Activated T-helper 2 cell treated with anti-CD3 and anti-CD28 coated beads, Interferon-gamma antibody, Interleukin-2, Interleukin-4, amounts not matched to agents 10 μg/mL and 5 μg/mL and 100 μg/mL, durations not matched to agents 14 hours and 24 hours and 36 hours (primary cell): ENCODE measurements at regions not wholly inside any gene's neighbourhood (a gene's known extent, or its start where the extent isn't known, plus 50 kb on each side); places are given as distances from the start of the nearest gene placed in this dataset.

ENCODE experiments used
- DNase-seq: peaks from one replicate; pipeline ENCODE4 v3.0.0; 2021; ENCODE audit warnings: low spot score
- H3K27ac Mint-ChIP-seq: one replicate; pipeline ENCODE4 v1.8.0; 2021; ENCODE audit warnings: mixed read lengths
- H3K27me3 Mint-ChIP-seq: one replicate; pipeline ENCODE4 v1.8.0; 2021; ENCODE audit warnings: low read depth, mixed read lengths
- H3K36me3 Mint-ChIP-seq: one replicate; pipeline ENCODE4 v1.8.0; 2021; ENCODE audit warnings: low read depth, mixed read lengths
- H3K4me1 Mint-ChIP-seq: one replicate; pipeline ENCODE4 v1.8.0; 2021; ENCODE audit warnings: low read depth, mixed read lengths
- H3K4me3 Mint-ChIP-seq: one replicate; pipeline ENCODE4 v1.8.0; 2021; ENCODE audit warnings: low read depth, mild to moderate bottlenecking, moderate library complexity, mixed read lengths
- H3K9me3 Mint-ChIP-seq: one replicate; pipeline ENCODE4 v1.8.0; 2021; ENCODE audit warnings: mixed read lengths
- intact Hi-C: fragments of 100-400 bp; cut with micrococcal nuclease; formaldehyde crosslinking; loops from one replicate; pipeline ENCODE4 v1.15.1; 2023

DNA sequence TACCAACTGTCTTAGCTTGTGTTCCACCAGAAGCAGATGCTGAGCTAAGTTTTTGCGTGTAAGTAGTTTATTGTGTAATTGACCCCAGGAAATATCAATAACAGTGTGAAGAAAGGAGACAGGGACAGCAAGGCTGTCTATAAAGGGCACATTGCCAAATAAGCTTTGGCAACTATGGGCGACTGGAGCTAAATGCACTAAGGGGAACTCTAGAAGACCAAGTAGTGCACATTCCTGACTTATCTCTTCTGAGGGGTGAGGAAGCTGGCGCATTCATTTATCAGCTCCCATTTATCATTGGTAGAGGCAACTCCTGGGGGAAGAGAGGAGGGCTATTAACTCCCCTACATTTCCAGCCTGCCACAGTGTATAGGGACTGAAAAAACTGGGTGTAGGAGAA is 135.0 kb downstream of the DLEU7 start:
- Mint-ChIP-seq H3K4me1 (peaks cover 3% of the 10 kb centered on the region), H3K36me3 (no peaks in the 10 kb centered on the region), H3K27me3 (peaks cover 34% of the 10 kb centered on the region), H3K27ac (no peak overlapping the region), H3K9me3 (no peaks in the 10 kb centered on the region), H3K4me3 (no peak overlapping the region)
- intact Hi-C loops, result no loop called here
- DNase-seq, result no peak

DNA sequence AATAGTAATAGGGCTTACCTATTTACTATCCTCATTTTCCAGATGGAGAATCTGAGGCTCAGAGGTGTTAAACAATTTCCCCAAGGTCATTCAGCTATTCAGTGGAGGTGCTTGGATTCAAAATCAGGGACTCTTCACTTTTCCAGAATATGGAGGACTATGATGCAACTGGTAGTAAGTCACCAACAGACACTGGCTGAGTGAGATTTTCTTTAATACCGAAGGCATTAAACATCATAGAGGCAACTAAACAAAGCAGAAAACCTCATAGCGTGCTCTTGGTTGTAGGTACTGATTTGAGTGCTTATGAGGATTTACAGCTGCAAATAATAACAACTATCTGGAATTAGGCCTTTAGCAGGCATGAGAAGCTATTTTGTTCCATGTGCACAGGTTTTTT is 134.4 kb downstream of the DLEU7 start:
- no peak for DNase-seq
- Mint-ChIP-seq H3K4me3 (no peak overlapping the region), H3K27ac (no peak overlapping the region), H3K9me3 (no peaks in the 10 kb centered on the region), H3K27me3 (peaks cover 39% of the 10 kb centered on the region), H3K4me1 (peaks cover 9% of the 10 kb centered on the region), H3K36me3 (no peaks in the 10 kb centered on the region)
- intact Hi-C loops, result loop anchor here (1.0 kb wide), 1 partner anchor 14 kb away; no protein-coding TSS in a partner anchor

DNA sequence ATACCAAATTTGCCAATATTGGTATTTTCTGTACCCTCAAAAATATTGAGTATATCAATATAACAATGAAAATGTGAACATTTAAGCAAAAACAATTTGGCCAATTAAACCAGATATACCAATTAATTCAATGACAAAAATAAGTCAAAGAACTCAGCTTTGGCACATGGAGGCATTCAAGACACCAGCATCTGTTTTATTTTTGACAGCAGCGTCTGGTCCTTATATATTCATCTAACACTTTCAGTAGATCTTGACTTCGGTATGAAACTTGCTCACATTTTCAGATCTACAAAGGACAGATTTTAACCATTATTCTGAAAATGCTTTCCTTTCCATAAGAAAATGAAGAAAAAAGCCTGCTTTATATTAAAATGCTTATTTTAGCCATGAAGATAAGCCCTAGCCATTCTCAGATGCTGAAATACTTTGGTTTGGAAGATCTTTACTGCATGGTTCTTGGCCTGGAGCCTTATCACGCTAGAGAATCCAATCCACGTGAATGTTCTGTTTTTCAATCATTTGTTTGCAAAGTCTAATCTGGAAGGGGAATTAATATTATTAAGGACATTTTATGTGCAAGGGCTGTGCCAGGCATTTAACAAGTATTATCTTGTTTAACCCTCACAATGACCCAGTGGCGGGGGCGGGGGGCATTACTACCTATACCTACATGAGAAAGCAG is 132.2 kb downstream of the DLEU7 start:
- Mint-ChIP-seq H3K4me1 (peaks cover 13% of the 10 kb centered on the region), H3K27me3 (peaks cover 45% of the 10 kb centered on the region), H3K4me3 (no peak overlapping the region), H3K27ac (no peak overlapping the region), H3K9me3 (no peaks in the 10 kb centered on the region), H3K36me3 (no peaks in the 10 kb centered on the region)
- no peak for DNase-seq
- intact Hi-C loops, result loop anchor here (10.0 kb wide), 2 partner anchors 204 to 324 kb away; no protein-coding TSS in a partner anchor

DNA sequence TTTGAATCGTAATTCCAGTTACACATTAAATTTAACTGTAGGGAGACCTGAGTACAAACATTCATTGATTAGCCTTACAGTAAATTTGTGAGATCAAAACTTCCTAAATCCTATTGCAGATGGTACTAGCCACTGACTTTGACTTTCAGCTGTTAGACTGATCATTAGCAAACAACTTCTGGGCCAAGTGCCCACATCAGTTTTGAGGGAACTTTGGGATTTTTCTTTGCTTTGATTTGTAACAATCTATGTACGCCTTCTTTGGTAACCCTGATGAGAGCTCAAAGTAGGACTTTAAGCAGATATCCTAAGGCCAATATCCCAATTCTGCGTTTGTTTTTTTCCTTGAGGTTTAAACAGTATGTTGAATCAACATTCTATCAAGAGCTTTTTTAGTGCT is 131.5 kb downstream of the DLEU7 start:
- Mint-ChIP-seq H3K27ac (no peak overlapping the region), H3K9me3 (no peaks in the 10 kb centered on the region), H3K27me3 (peaks cover 49% of the 10 kb centered on the region), H3K36me3 (no peaks in the 10 kb centered on the region), H3K4me1 (peaks cover 16% of the 10 kb centered on the region), H3K4me3 (no peak overlapping the region)
- intact Hi-C loops, result loop anchor here (2.0 to 10.0 kb wide), 3 partner anchors 25 to 323 kb away; no protein-coding TSS in a partner anchor
- no peak for DNase-seq

DNA sequence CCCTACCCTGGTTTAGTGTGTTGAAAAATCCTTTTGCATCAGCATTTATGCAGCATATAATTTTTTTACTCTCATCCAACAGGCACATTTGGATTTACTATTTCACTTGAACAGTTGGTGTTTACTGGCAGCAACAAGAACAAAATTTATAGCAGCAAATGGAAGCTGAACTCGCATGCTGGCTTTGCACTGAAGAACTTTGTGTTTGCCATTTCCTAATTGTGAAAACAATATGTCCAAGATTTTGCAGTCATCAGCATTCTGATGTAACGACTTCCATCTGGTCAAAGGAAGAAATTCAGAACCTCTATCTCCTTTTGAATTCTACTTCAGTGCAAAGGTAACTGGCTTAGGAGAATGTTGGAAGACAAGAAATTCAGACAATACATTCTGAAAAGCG is 131.0 kb downstream of the DLEU7 start:
- DNase-seq, result no peak
- Mint-ChIP-seq H3K4me3 (no peak overlapping the region), H3K27ac (no peak overlapping the region), H3K9me3 (no peaks in the 10 kb centered on the region), H3K27me3 (peaks cover 51% of the 10 kb centered on the region), H3K4me1 (peaks cover 16% of the 10 kb centered on the region), H3K36me3 (no peaks in the 10 kb centered on the region)
- intact Hi-C loops, result loop anchor here (2.0 to 10.0 kb wide), 3 partner anchors 26 to 322 kb away; no protein-coding TSS in a partner anchor

DNA sequence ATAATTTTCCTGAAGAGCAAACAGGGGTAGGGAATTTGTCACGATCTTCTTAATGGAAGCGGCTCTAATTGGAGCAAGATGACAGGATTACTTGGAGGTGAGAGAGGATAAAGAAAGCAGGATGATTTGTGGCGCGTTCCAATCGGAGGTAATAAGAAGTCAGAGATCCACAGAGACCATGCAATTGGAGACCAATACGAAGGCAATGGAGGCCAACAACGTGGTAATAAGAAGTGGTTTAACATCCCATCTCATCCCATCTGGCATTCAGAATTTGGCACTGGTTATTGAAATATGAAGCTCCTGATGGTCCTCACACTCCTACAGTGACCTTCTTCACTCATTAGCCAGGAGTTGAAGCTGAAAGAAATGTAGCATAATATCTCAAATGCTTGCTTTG is 130.6 kb downstream of the DLEU7 start:
- Mint-ChIP-seq H3K36me3 (no peaks in the 10 kb centered on the region), H3K4me1 (peaks cover 16% of the 10 kb centered on the region), H3K27ac (no peak overlapping the region), H3K9me3 (no peaks in the 10 kb centered on the region), H3K4me3 (no peak overlapping the region), H3K27me3 (peaks cover 52% of the 10 kb centered on the region)
- DNase-seq, result no peak
- intact Hi-C loops, result loop anchor here (2.0 to 10.0 kb wide), 3 partner anchors 26 to 322 kb away; no protein-coding TSS in a partner anchor

DNA sequence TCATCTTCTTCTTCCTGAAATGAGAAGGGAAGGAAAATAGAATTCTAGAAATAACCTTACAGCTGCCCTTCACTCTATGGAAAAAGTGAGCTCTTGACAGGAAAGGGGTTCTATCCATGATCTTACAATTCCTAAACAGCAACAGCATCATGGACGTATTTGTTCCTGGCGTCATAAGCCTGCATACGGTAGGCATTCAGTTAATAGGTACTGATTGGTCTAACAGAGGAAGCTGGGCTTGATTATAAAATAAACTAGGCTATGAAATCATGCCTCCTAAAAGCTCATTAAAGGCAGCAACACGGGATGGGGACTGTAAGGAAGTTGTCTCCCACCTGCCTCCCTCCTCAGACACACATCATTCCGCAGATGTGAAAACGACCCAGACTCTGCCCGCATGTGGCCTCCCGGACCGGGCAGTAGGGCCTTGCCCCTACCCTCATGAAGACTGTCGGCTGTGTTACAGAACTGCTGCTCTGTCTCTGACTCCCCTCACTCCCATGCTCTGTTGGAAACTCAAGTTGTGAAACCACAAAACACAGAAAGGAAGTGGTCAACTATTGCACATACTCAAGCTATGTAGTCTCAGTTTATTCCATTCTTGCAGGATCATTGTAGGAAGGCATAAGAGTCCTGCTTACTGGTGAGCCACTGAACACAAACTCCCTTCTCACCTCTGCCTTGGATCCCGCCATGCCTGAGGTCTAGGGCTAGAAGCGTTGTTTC is 129.8 kb downstream of the DLEU7 start:
- H3K4me3 Mint-ChIP-seq, result peak overlapping the region; percentile 37
- DNase-seq, result peak; percentile 11
- H3K27me3 Mint-ChIP-seq, result peaks cover 50% of the 10 kb centered on the region
- H3K36me3 Mint-ChIP-seq, result no peaks in the 10 kb centered on the region
- peaks cover 16% of the 10 kb centered on the region for H3K4me1 Mint-ChIP-seq
- H3K9me3 Mint-ChIP-seq, result no peaks in the 10 kb centered on the region
- intact Hi-C loops, result loop anchor here (2.0 to 10.0 kb wide), 3 partner anchors 27 to 321 kb away; no protein-coding TSS in a partner anchor
- no peak overlapping the region for H3K27ac Mint-ChIP-seq

DNA sequence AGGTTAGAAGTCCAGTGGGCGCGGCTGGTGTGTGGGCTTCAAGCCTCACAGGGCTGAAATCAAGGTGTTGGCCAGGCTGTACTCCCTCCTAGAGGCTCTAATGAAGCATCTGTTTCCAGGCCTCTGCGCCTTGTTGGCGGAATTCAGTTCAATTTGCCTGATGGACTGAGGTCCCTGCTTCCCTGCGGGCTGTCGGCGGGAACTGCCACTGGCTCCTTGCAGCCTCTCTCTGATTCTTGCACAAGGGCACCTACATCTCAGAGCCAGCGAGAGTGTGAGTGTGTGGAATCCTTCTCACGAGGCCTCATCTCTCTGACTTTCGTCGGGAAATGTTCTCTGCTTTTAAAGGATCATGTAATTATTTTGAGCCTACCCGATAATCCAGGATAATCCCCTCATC is 128.6 kb downstream of the DLEU7 start:
- H3K4me1 Mint-ChIP-seq, result peaks cover 16% of the 10 kb centered on the region
- H3K9me3 Mint-ChIP-seq, result no peaks in the 10 kb centered on the region
- no peak overlapping the region for H3K27ac Mint-ChIP-seq
- peaks cover 47% of the 10 kb centered on the region for H3K27me3 Mint-ChIP-seq
- H3K4me3 Mint-ChIP-seq, result no peak overlapping the region
- DNase-seq, result no peak
- intact Hi-C loops, result loop anchor here (10.0 kb wide), 2 partner anchors 200 to 320 kb away; no protein-coding TSS in a partner anchor
- no peaks in the 10 kb centered on the region for H3K36me3 Mint-ChIP-seq

DNA sequence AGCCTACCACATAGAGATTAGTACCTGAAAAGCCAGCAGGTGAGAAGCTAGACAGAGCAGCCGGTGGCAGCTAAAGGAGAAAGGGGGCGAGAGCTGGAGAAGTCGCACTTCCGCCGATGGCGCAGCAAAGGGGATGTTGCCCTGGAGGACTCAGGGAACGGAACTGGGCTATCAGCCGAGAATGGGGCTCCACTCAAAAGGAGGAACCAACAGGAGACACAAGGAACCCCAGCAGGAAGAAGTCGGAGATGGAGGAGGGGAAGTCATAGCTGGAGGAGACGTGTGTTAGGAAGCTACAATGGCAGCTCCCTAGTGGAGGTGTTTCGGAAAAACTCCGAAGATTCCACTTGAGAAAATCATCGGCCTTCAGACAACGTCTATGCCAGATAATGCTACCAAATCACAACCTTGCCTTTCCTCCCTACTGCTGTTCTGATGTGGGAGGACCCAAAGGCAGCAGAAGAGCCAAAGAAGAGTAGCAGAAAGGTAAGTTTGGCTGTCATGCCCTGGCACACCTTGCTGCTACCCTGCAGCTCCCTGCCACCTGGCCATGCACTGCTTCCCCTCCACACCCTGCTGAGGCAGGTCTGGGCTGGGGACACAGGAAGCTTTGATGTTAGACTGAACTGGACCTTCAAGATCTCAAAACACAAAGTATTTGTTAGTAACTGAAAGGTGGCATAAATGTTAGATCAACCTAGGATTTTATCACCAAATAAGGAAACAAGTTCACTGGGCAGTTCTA is 127.9 kb downstream of the DLEU7 start:
- H3K27ac Mint-ChIP-seq, result no peak overlapping the region
- no peaks in the 10 kb centered on the region for H3K36me3 Mint-ChIP-seq
- no peak for DNase-seq
- H3K9me3 Mint-ChIP-seq, result no peaks in the 10 kb centered on the region
- H3K27me3 Mint-ChIP-seq, result peaks cover 54% of the 10 kb centered on the region
- intact Hi-C loops, result loop anchor here (10.0 kb wide), 2 partner anchors 199 to 319 kb away; no protein-coding TSS in a partner anchor
- H3K4me1 Mint-ChIP-seq, result peaks cover 16% of the 10 kb centered on the region
- no peak overlapping the region for H3K4me3 Mint-ChIP-seq

DNA sequence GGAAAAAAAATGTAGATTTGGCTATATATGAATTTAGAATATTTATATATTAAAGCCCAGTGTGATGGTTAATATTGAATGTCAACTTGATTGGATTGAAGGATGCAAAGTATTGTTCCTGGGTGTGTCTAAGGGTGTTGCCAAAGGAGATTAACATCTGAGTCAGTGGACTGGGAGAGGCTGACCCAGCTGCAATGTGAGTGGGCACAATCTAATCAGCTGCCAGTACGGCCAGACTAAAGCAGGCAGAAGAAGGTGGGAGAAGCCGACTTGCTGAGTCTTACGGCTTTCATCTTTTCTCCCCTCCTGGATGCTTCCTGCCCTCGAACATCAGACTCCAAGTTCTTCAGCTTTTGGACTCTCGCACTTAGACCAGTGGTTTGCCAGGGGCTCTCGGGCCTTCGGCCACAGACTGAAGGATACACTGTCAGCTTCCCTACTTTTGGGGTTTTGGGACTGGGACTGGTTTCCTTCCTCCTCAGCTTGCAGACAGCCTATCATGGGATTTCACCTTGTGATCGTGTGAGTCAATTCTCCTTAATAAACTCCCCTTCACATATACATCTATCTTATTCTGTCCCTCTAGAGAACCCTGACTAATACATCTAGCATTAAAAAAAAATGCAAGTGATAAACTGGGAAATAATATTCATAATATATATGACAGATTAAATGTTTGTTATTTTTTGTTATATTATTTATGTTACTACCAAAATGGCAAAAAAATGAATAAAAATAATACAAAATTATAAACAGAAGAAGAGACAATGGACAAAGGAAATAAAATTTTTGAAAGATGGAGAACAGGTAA is 122.4 kb downstream of the DLEU7 start:
- Mint-ChIP-seq H3K36me3 (no peaks in the 10 kb centered on the region), H3K4me3 (no peak overlapping the region), H3K27me3 (peaks cover 39% of the 10 kb centered on the region), H3K9me3 (no peaks in the 10 kb centered on the region), H3K27ac (no peak overlapping the region), H3K4me1 (peaks cover 3% of the 10 kb centered on the region)
- intact Hi-C loops, result no loop called here
- DNase-seq, result no peak

DNA sequence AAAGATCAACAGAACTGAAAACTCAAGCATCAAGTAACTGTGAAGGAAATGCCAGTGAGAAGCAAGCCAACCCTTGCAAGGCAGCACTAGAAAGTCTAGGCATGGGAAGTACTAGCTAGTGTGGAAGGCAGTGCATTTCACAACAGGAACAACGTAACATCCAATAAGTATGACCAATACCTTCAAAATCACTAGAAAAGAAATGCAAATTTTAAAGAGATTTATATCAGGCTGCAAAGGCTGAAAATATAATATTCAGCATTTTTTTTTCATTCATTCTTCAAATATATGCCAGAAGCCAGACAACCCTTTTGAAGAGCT is 121.9 kb downstream of the DLEU7 start:
- intact Hi-C loops, result no loop called here

DNA sequence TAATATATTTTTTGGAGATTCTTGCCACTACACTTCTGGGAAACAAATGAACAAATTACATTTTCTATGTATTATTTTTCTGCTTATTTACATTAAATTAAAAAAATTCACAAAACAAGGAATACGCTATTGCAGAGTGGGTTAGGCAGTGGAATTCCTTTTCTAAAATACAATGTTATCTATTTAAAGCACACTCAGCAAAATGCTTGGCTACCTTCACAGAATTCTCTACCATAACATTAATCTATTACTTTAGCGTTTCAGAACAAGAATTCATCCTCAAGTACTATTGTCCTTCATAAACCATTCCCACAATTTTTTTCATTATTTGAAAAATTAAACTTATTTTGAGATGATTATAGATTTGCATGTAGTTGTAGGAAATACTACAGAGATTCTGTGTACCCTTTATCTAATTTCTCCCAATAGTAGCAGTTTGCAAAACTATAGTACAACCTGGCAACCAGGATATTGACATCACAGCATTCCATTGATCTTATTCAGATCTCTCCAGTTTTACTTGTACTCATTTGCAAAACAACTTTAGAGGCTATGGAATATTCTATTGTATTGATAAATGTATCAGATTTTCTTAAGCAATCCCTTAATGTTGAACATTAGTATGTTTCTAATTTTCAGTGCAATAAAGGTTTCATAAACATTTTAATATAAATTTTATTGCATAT is 120.9 kb downstream of the DLEU7 start:
- Mint-ChIP-seq H3K4me3 (no peak overlapping the region), H3K27ac (no peak overlapping the region), H3K36me3 (no peaks in the 10 kb centered on the region), H3K4me1 (no peaks in the 10 kb centered on the region), H3K9me3 (no peaks in the 10 kb centered on the region), H3K27me3 (peaks cover 31% of the 10 kb centered on the region)
- intact Hi-C loops, result no loop called here
- DNase-seq, result no peak

More for the DNA sequence above, 121.9 kb downstream of the DLEU7 start:
- DNase-seq, result no peak
- Mint-ChIP-seq H3K4me3 (no peak overlapping the region), H3K4me1 (no peaks in the 10 kb centered on the region), H3K27me3 (peaks cover 36% of the 10 kb centered on the region), H3K27ac (no peak overlapping the region), H3K9me3 (no peaks in the 10 kb centered on the region), H3K36me3 (no peaks in the 10 kb centered on the region)
